Heart left ventricle (tissue), 13 donors: ENCODE measurements at regions not wholly inside any gene's neighbourhood (a gene's known extent, or its start where the extent isn't known, plus 50 kb on each side); places are given as distances from the start of the nearest gene placed in this dataset.

Source experiments
- CTCF ChIP-seq, 12 donors: fragments of 200-600 bp; sonication (generic) in 4 of 12; IDR thresholded peaks; one replicate each; pipeline versions ENCODE4 v1.5.0 to v1.8.0; 2018 to 2022; ENCODE audit warnings: antibody characterized with exemption in 12 of 12, mild to moderate bottlenecking in 5 of 12
- POLR2A ChIP-seq, 2 donors: fragments of 450-650 bp; IDR thresholded peaks; one replicate each; pipeline ENCODE4 v1.6.1; 2017; ENCODE audit warnings: antibody characterized with exemption in 2 of 2, mild to moderate bottlenecking in 2 of 2, moderate library complexity in 2 of 2
- donor health status: ischemic (EF 13 %, LVEDD 7.1; RV severe dilation, severe dysfunction).
- donor health status: DM: no; HTN: yes; CAD: no.
- donor health status: DM: no; HTN: no; CAD: no.
- donor health status: ischemic (EF 25% LVEDD 6.9; RV normal size, moderate dysfunction).
- donor health status: ischemic (EF 25% LVEDD 5.7; RV mildly dilated, moderate dysfunction).
- donor health status: ischemic (EF 35%, LVEDD 5.7; RV mildly dilated, moderate dysfunction).
- donor health status: nonischemic (EF 11% LVEDD 7.7; RV severe dilation, severe dysfunction).
- donor health status: DM: yes; HTN: yes; CAD: no.
- donor health status: PGD.
- donor health status: ischemic (EF 29% LVEDD 5.4; RV normal size, mild dysfunction).
- donor health status: nonischemic (EF 23%, LVEDD 6.1; RV moderate dilation, normal function).

- TF ChIP-seq CTCF (IDR thresholded peaks at IDR 0.05) (no peak), POLR2A (IDR thresholded peaks at IDR 0.05) (no peak)
Measured at GRCh38 chr2:61712060-61712459, 141.8 kb downstream of the FAM161A start.
